Motor neuron (in vitro differentiated cells): ENCODE measurements at regions not wholly inside any gene's neighbourhood (a gene's known extent, or its start where the extent isn't known, plus 50 kb on each side); places are given as distances from the start of the nearest gene placed in this dataset.
"Not testable (repeated sequence)": the region's sequence is repeated elsewhere in the genome, so short reads cannot be mapped to it uniquely, and the experiment has no call there.

Source experiments
- ATAC-seq, 8 experiments: fragments of 200-7000 bp; cut with Tn5 transposase; replicated peaks in 6 of 8; 2 replicates each; pipeline ENCODE4 v1.8.0; 2021; ENCODE audit warnings: mild to moderate bottlenecking in 8 of 8, moderate library complexity in 8 of 8
- H3K27ac ChIP-seq, 2 donors: fragments of 250-450 bp; sonication (Bioruptor Pico); 2 replicates each; pipeline ENCODE4 v1.9.0; 2021; ENCODE audit warnings: antibody characterized with exemption in 2 of 2, mild to moderate bottlenecking in 2 of 2, moderate library complexity in 1 of 2
- H3K4me1 ChIP-seq, 2 donors: fragments of 250-450 bp; sonication (Bioruptor Pico); replicated peaks in 1 of 2; 2 replicates each; pipeline ENCODE4 v1.6.1; 2021; ENCODE audit warnings: antibody characterized with exemption in 2 of 2, mild to moderate bottlenecking in 2 of 2, moderate library complexity in 1 of 2
- H3K4me3 ChIP-seq, 5 donors: fragments of 250-450 bp; sonication (Bioruptor Pico); 2 replicates each; pipeline ENCODE4 v1.9.0; 2021; ENCODE audit warnings: antibody characterized with exemption in 5 of 5, mild to moderate bottlenecking in 5 of 5, moderate library complexity in 4 of 5
- WGBS, 10 experiments: fragments of 450-650 bp; shearing (Covaris generic); methylation state at CpG; one replicate each; pipeline ENCODE4 v1.0.0; 2022; 5-methylcytosine and 5-hydroxymethylcytosine counted together
- in situ Hi-C, 9 experiments: fragments of 400-800 bp; cut with MboI; loops; one replicate each; pipeline ENCODE4 v1.15.0; 2021; ENCODE audit warnings: low sequenced_read_pairs in 9 of 9, low pct_unique_long_range_greater_than_20kb in 2 of 9; ENCODE audit not compliant: unreplicated experiment in 9 of 9

DNA sequence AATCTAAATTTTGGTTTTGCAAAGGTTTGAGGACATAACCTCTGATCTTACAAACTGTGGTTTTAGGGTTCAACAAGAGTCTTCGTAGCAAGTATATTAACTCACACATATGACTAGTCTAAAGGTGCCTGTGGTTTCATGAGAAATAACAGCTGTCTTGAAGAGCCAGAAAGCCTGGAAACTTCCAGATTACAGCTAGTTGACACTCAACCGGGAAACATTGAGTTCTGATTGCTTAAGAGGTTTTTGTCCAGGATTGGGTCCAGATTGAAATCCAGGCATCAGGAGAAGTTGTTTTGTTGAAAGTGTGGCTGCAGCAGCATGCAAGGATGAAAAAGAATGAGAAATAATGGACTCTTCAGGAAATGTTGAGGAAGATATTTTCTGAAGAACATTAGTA is 69.9 kb downstream of the TSPY2 start:
- H3K4me1 ChIP-seq, ATAC-seq, H3K27ac ChIP-seq, in situ Hi-C loops, H3K4me3 ChIP-seq: not testable (repeated sequence)
- no CpG with 5 or more reads among the region's 2 CpGs for WGBS, 10 experiments

DNA sequence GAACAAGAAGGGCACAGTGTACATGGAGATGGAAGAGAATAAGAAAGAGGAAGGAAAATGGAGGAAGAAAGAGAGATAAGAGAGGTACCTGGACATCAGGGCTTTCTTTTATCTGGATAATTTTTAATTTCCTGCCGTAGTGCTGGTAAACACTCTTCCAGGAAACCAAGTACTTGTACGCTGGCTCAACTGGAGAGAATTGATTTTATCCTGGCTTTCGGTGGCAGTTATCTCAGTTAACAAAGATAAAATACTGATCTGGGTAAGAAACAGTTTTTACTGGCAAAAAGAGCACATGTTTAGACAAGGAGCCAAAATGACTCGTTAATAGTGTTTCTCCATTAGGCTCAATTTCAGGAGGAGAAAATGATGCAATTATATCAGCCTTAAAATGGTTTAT is 70.4 kb downstream of the TSPY2 start:
- no CpG with 5 or more reads among the region's 4 CpGs for WGBS, 10 experiments
- H3K4me1 ChIP-seq, ATAC-seq, in situ Hi-C loops, H3K4me3 ChIP-seq, H3K27ac ChIP-seq: not testable (repeated sequence)

GRCh38 chrY:6366433-6366832 is 120.4 kb downstream of the TSPY2 start:
- peak in 4 of 8 experiments; percentile 50 to 83 (median 58) for ATAC-seq
- H3K4me3 ChIP-seq, H3K27ac ChIP-seq, in situ Hi-C loops, H3K4me1 ChIP-seq: not testable (repeated sequence)
- WGBS, 10 experiments = no CpG with 5 or more reads among the region's 3 CpGs

GRCh38 chrY:6382390-6383165 is 136.6 kb downstream of the TSPY2 start:
- H3K27ac ChIP-seq, in situ Hi-C loops: not testable (repeated sequence)
- WGBS, 10 experiments = no CpG with 5 or more reads among the region's 7 CpGs

GRCh38 chrY:6388658-6389057 is 142.6 kb downstream of the TSPY2 start:
- H3K27ac ChIP-seq, in situ Hi-C loops, H3K4me1 ChIP-seq, H3K4me3 ChIP-seq: not testable (repeated sequence)
- peak in 1 of 8 experiments; percentile 57 for ATAC-seq
- no CpG with 5 or more reads among the region's 6 CpGs for WGBS, 10 experiments

More at GRCh38 chrY:6382390-6383165, 136.6 kb downstream of the TSPY2 start:
- not testable (repeated sequence) for H3K4me1 ChIP-seq, H3K4me3 ChIP-seq
- peak in 4 of 8 experiments; percentile 22 to 75 (median 66) for ATAC-seq

DNA sequence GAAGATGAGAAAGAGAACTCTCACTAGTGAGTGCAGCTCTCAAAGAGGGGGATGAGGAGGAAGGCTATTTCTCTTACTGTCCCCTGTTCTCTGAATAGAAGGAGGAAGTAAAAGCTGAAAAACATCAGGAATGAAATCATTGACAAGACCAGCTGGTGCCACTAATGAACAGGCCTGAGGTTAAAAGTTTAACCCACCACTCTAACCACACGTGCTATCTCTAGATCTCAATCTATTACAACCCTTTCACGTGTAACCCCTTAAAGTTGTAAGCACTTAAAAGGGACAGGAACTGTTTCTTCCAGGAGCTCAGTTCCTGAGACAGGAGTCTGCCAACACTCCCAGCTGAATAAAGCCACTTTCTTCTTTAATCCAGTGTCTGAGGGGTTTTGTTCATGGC is 143.5 kb downstream of the TSPY2 start:
- ATAC-seq, H3K4me3 ChIP-seq, H3K4me1 ChIP-seq, in situ Hi-C loops, H3K27ac ChIP-seq: not testable (repeated sequence)
- WGBS, 10 experiments = no CpG with 5 or more reads among the region's 2 CpGs

GRCh38 chrY:6392200-6392599 is 146.2 kb downstream of the TSPY2 start:
- in situ Hi-C loops, H3K27ac ChIP-seq, ATAC-seq, H3K4me1 ChIP-seq, H3K4me3 ChIP-seq: not testable (repeated sequence)
- WGBS, 10 experiments = no CpG with 5 or more reads among the region's 2 CpGs

GRCh38 chrY:6393242-6393641 is 147.2 kb downstream of the TSPY2 start:
- WGBS, 10 experiments = no CpG with 5 or more reads among the region's 4 CpGs
- in situ Hi-C loops, H3K4me1 ChIP-seq, ATAC-seq, H3K27ac ChIP-seq, H3K4me3 ChIP-seq: not testable (repeated sequence)

- H3K27ac ChIP-seq, in situ Hi-C loops, H3K4me1 ChIP-seq, ATAC-seq, H3K4me3 ChIP-seq: not testable (repeated sequence)
- no CpG with 5 or more reads among the region's 6 CpGs for WGBS, 10 experiments
Measured at GRCh38 chrY:6395042-6395441, 149.0 kb downstream of the TSPY2 start.

- H3K4me3 ChIP-seq, ATAC-seq, in situ Hi-C loops, H3K27ac ChIP-seq, H3K4me1 ChIP-seq: not testable (repeated sequence)
- WGBS, 10 experiments = no CpG with 5 or more reads among the region's 2 CpGs
Measured at GRCh38 chrY:6401871-6402270, 155.8 kb downstream of the TSPY2 start.

DNA sequence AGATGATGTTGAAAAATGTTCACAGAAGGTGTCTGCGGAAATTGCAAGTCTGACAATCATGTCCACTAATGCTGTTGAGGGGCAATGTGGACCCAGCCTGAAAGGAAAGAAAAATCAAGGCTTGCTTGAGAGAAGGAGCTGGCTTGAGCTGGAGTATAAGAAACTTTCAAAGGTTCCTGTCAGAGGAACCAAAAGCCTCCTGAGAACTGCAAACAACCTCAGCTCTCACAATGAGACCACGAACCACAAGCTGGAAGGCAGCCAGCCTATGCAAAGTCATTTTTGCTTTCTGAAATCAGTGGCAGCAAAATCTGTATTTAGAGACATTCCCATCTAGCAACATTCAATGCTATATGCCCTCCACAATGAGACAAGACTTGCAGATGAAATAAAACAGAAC is 160.8 kb downstream of the TSPY2 start:
- H3K4me1 ChIP-seq, ATAC-seq, H3K4me3 ChIP-seq, H3K27ac ChIP-seq, in situ Hi-C loops: not testable (repeated sequence)
- WGBS, 10 experiments = no CpG with 5 or more reads among the region's 2 CpGs

GRCh38 chrY:6419171-6419570 is 173.1 kb downstream of the TSPY2 start:
- H3K4me3 ChIP-seq, H3K27ac ChIP-seq, H3K4me1 ChIP-seq, ATAC-seq, in situ Hi-C loops: not testable (repeated sequence)
- no CpG with 5 or more reads among the region's 3 CpGs for WGBS, 10 experiments

GRCh38 chrY:6426701-6427100 is 180.7 kb downstream of the TSPY2 start:
- in situ Hi-C loops, ATAC-seq, H3K27ac ChIP-seq, H3K4me3 ChIP-seq, H3K4me1 ChIP-seq: not testable (repeated sequence)
- WGBS, 10 experiments = no CpG with 5 or more reads among the region's 4 CpGs

DNA sequence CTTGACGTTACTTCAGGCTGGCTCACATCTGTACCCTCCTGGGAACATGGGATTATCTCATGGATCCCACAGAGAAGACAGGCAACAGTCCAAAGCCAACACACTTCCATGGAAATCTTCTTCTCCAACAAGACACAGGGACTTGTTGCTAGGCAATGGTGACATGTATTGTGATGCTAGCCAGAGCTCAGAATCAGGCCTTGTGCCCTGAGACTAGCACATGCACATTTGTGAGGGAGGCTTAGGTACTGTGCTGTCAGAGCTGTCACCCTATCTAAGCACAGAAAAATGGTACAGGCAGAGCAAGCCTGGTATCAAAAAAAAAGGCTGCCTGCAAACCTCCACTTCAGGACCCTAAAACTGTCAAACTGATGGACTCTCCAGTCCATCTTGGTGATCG is 199.5 kb downstream of the TSPY2 start:
- ATAC-seq, H3K27ac ChIP-seq, in situ Hi-C loops, H3K4me1 ChIP-seq, H3K4me3 ChIP-seq: not testable (repeated sequence)
- WGBS, 10 experiments = no CpG with 5 or more reads among the region's 2 CpGs
